Fibroblast of the aortic adventitia (primary cell): ENCODE measurements at regions not wholly inside any gene's neighbourhood (a gene's known extent, or its start where the extent isn't known, plus 50 kb on each side); places are given as distances from the start of the nearest gene placed in this dataset.

Experiments used
- DNase-seq: peaks from one replicate; pipeline ENCODE4 v3.0.0-alpha.2; 2010; ENCODE audit warnings: low read depth
- H3K4me3 ChIP-seq: 2 replicates; pipeline ENCODE4 v1.5.1; 2011; ENCODE audit warnings: low read depth, mild to moderate bottlenecking, control low read depth, low read length, moderate library complexity
- TF ChIP-seq, protein P1 (sequence below): IDR thresholded peaks from 2 replicates; pipeline ENCODE4 v1.5.1; 2011; ENCODE audit warnings: mild to moderate bottlenecking, low read length, control low read depth, inconsistent platforms; ENCODE audit not compliant: insufficient read depth

DNA sequence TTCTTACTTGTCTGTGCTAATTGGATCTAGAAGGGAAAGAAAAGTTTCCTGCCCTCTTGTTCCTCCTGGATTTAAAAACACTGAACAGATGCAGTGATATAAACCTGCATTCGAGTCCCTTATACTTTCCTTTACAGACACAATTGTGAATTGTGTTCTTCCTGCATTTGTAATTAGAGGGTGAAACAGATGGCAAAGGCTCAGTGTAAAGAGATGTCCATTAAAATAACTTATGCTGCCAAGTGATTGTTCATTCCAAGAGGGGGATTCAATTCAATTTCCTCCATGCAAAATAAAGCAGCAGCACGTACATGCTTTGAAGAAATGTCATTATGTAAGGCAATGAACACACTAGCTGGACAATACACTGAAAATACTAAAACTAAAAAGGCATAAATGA is 248.3 kb upstream of the LRIG3 start:
- TF ChIP-seq, protein P1, sequence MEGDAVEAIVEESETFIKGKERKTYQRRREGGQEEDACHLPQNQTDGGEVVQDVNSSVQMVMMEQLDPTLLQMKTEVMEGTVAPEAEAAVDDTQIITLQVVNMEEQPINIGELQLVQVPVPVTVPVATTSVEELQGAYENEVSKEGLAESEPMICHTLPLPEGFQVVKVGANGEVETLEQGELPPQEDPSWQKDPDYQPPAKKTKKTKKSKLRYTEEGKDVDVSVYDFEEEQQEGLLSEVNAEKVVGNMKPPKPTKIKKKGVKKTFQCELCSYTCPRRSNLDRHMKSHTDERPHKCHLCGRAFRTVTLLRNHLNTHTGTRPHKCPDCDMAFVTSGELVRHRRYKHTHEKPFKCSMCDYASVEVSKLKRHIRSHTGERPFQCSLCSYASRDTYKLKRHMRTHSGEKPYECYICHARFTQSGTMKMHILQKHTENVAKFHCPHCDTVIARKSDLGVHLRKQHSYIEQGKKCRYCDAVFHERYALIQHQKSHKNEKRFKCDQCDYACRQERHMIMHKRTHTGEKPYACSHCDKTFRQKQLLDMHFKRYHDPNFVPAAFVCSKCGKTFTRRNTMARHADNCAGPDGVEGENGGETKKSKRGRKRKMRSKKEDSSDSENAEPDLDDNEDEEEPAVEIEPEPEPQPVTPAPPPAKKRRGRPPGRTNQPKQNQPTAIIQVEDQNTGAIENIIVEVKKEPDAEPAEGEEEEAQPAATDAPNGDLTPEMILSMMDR: no peak
- DNase-seq: no peak
- no peak overlapping the region for H3K4me3 ChIP-seq

DNA sequence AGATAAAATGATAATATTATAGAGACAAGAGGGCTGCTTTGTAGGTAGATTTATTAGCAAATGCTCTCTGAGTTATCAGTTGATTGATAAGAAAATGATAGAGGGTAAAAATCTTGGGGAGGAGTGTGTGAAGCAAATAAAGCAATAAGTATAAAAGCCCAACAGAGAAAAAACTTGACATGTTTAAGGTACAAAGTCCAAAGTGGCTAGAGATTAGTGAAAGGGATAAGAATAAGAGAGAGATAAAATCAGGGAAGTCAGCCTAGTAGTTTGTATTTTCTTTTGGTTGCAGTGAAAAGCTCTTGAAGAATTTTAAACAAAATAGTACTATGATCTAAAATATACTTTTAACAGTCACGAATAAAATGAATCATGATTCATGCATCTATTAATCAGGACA is 246.2 kb upstream of the LRIG3 start:
- TF ChIP-seq, protein P1: no peak
- no peak for DNase-seq

DNA sequence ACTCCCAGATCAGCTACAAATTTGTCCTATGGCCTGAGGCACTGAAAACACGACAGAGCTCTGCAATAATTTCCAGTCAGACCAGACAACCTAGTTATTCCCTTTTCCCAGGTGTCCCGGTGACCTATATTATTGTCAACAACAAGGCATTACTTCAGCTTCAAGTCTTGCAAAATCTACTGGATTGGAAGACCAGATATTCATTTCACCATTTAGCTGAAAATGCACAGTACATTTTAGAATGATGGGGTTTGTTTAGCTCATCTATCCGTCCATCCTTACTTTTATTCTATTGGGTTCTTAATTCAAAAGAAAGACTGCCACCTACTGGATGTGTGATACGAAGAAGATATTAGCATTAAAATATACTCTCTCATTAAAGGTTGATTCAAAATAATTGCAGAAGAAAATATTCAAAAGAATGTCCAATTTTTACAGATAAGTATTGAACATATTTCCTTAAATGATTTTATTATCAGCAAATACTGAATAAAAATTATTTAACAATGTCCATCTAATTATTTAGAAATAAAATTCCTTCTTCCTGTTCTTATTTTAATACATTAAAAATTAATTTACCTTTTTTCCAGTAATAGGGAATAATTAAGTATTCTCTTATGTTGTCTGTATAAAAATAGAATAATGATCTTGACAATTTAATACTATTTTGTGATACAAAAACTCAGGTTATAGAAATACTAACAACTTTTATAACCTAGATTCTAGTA is 244.9 kb upstream of the LRIG3 start:
- TF ChIP-seq, protein P1: peak; percentile 50
- peak; percentile 69 for DNase-seq
- H3K4me3 ChIP-seq: no peak overlapping the region

More for the DNA sequence above, 246.2 kb upstream of the LRIG3 start:
- no peak overlapping the region for H3K4me3 ChIP-seq

DNA sequence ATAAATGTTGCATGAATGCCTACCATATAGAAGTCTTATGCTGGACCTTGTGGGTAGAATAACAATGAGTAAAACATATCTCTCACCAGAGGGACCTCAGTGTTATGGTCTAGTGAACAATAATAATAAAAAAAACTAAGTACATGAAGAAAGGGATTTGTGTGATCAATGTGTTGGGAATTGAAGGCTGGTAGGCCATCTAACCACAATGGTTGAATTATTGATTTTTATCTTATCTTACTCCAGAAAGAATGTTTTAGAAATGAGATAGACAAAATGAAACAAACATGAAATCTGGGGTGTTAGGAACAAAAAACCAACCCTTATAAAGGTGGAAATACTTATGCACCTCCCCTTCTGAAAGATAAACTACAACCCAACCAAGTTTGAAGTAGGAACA is 243.9 kb upstream of the LRIG3 start:
- no peak overlapping the region for H3K4me3 ChIP-seq
- peak; percentile 27 for DNase-seq
- TF ChIP-seq, protein P1: no peak

DNA sequence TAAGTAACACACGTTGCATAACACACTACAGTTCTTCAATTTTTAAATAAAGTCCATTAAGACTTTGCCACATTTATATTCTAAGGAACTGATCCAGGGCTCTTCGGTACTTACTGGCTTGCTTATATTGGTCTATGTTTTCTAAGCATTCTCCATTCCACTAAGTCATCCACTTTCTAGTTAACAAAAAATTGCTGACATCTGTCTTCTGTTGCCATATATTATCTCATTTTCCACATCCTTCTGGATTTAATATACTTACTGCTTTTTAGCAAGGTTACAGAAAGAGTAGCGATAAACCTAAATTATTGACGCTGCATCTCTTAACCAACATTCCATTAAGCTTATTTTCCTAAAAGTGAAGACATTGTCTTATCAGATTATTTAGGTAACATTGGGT is 238.4 kb upstream of the LRIG3 start:
- no peak for DNase-seq
- no peak overlapping the region for H3K4me3 ChIP-seq
- TF ChIP-seq, protein P1: no peak

DNA sequence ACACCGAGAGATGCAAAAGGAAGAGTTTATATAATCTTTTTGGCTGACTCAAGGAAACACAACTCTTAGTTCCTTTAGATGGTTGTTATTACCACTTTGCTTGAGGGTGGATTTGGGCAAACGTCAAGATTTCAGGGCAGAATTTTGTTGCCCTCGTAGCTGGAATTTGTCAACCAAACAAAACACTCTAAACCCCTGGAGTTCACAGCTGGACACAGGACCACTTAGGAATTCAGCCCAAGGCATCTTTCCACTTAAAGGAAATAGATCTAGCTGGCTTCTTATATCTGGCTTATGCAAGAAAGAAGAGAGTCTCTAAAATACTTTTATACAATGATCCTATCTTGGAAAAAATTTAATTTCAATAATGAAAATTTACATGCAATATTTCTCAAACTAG is 237.8 kb upstream of the LRIG3 start:
- no peak overlapping the region for H3K4me3 ChIP-seq
- TF ChIP-seq, protein P1: no peak
- no peak for DNase-seq

DNA sequence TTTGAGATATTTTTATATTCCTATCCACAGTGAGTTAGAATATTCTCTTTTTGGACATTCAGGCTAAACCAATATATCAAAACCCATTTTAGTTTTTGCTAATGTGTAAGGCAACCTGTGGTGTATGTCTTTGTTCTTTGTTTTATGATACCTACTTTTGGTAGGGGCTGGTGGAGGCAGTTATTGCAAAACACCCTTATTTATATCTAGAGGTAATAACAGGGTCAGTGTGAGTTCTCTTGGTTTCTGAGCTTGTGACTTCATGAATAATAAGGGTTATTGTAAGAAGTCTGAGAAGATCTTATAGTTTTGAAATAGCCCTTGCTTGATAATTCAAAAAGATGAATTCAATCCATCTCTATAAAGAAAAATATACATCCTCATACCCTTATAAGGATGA is 235.1 kb upstream of the LRIG3 start:
- TF ChIP-seq, protein P1: no peak
- no peak for DNase-seq
- no peak overlapping the region for H3K4me3 ChIP-seq
